Fibroblast of lung (primary cell): ENCODE measurements at regions not wholly inside any gene's neighbourhood (a gene's known extent, or its start where the extent isn't known, plus 50 kb on each side); places are given as distances from the start of the nearest gene placed in this dataset.
A peak's percentile ranks its signal among the peaks of the same experiment; 100 is the strongest.

ENCODE experiments used
- DNase-seq, 2 donors: peaks; one replicate each; pipeline versions ENCODE4 v3.0.0 to v3.0.0-alpha.2; 2010; ENCODE audit warnings: low read depth in 2 of 2
- H2AFZ ChIP-seq: 2 replicates; pipeline ENCODE4 v1.5.1; 2012; ENCODE audit warnings: low read length, control low read depth, inconsistent platforms
- H3K27ac ChIP-seq: 2 replicates; pipeline ENCODE4 v1.5.1; 2011; ENCODE audit warnings: low read length, control low read depth; ENCODE audit not compliant: insufficient read depth
- H3K27me3 ChIP-seq: 2 replicates; pipeline ENCODE4 v1.5.1; 2011; ENCODE audit warnings: mild to moderate bottlenecking, low read length; ENCODE audit not compliant: control insufficient read depth, insufficient read depth
- H3K36me3 ChIP-seq: 2 replicates; pipeline ENCODE4 v1.5.1; 2011; ENCODE audit warnings: low read length; ENCODE audit not compliant: control insufficient read depth, insufficient read depth
- H3K4me1 ChIP-seq: 2 replicates; pipeline ENCODE4 v1.5.1; 2011; ENCODE audit warnings: low read length; ENCODE audit not compliant: control insufficient read depth, insufficient read depth; ENCODE audit errors: extremely low read depth
- H3K4me2 ChIP-seq: 2 replicates; pipeline ENCODE4 v1.5.1; 2011; ENCODE audit warnings: low read length, control low read depth; ENCODE audit not compliant: insufficient read depth; ENCODE audit errors: extremely low read depth
- H3K4me3 ChIP-seq, 4 experiments: fragments of 200-600 bp in 1 of 4; sonication (generic) in 1 of 4; replicated peaks in 1 of 4; 2 replicates each; pipeline ENCODE4 v1.5.1; 2011 to 2016; ENCODE audit warnings: low read length in 4 of 4, low read depth in 3 of 4, mild to moderate bottlenecking in 3 of 4, control low read depth in 2 of 4, inconsistent platforms in 1 of 4, mixed read lengths in 1 of 4; ENCODE audit not compliant: insufficient read depth in 1 of 4; ENCODE audit errors: control extremely low read depth in 1 of 4
- H3K79me2 ChIP-seq: 2 replicates; pipeline ENCODE4 v1.5.1; 2012; ENCODE audit warnings: mild to moderate bottlenecking, low read length, inconsistent platforms; ENCODE audit not compliant: control insufficient read depth, insufficient read depth
- H3K9ac ChIP-seq: 2 replicates; pipeline ENCODE4 v1.5.1; 2011; ENCODE audit warnings: mild to moderate bottlenecking, low read length, control low read depth; ENCODE audit not compliant: insufficient read depth
- H3K9me3 ChIP-seq: 2 replicates; pipeline ENCODE4 v1.5.1; 2012; ENCODE audit warnings: low read depth, low read length; ENCODE audit not compliant: control insufficient read depth, insufficient read depth
- H4K20me1 ChIP-seq: 2 replicates; pipeline ENCODE4 v1.5.1; 2011; ENCODE audit warnings: low read length; ENCODE audit not compliant: control insufficient read depth, insufficient read depth; ENCODE audit errors: extremely low read depth
- CTCF ChIP-seq, 2 donors: IDR thresholded peaks in 1 of 2; conservative IDR thresholded peaks in 1 of 2; 1 replicate in 1 of 2; 2 replicates in 1 of 2; pipeline ENCODE4 v1.5.1; 2011 to 2012; ENCODE audit warnings: low read length in 2 of 2, control low read depth in 1 of 2, inconsistent platforms in 1 of 2, low read depth in 1 of 2, mild to moderate bottlenecking in 1 of 2
- EZH2 ChIP-seq: IDR thresholded peaks from 2 replicates; pipeline ENCODE4 v1.5.1; 2012; ENCODE audit warnings: low read length, control low read depth, mild to moderate bottlenecking; ENCODE audit errors: missing control alignments

GRCh38 chr18:48488388-48488850 lies 50.4 kb upstream of the CTIF start:
- H3K9ac ChIP-seq: no peak overlapping the region
- H2AFZ ChIP-seq: no peak overlapping the region
- no peaks in the 10 kb centered on the region for H3K36me3 ChIP-seq
- no peaks in the 10 kb centered on the region for H3K27me3 ChIP-seq
- H3K79me2 ChIP-seq: no peaks in the 10 kb centered on the region
- H3K27ac ChIP-seq: no peak overlapping the region
- peak overlapping the region; percentile 28 for H3K4me2 ChIP-seq
- H4K20me1 ChIP-seq: no peaks in the 10 kb centered on the region
- peaks cover 17% of the 10 kb centered on the region for H3K4me1 ChIP-seq
- TF ChIP-seq CTCF (conservative IDR thresholded peaks at IDR 0.05 in 1 of 2, IDR thresholded peaks at IDR 0.05 in 1 of 2; ENCODE audit: low read depth in 1 of 2, low read length in 2 of 2) (no peak), EZH2 (no peak)
- peak; percentile 73 to 97 for DNase-seq
- H3K4me3 ChIP-seq: no peak overlapping the region
- no peaks in the 10 kb centered on the region for H3K9me3 ChIP-seq

GRCh38 chr18:48486754-48487153 lies 52.1 kb upstream of the CTIF start:
- Histone ChIP-seq H3K9ac (no peak overlapping the region), H3K27me3 (no peaks in the 10 kb centered on the region), H3K9me3 (no peaks in the 10 kb centered on the region), H3K79me2 (no peaks in the 10 kb centered on the region), H3K36me3 (no peaks in the 10 kb centered on the region), H3K4me3 (no peak overlapping the region), H3K27ac (no peak overlapping the region), H2AFZ (no peak overlapping the region), H4K20me1 (no peaks in the 10 kb centered on the region), H3K4me2 (no peak overlapping the region), H3K4me1 (peaks cover 17% of the 10 kb centered on the region)
- no peak for TF ChIP-seq CTCF (conservative IDR thresholded peaks at IDR 0.05 in 1 of 2, IDR thresholded peaks at IDR 0.05 in 1 of 2; ENCODE audit: low read depth in 1 of 2, low read length in 2 of 2)
- no peak for TF ChIP-seq EZH2
- DNase-seq: peak in 1 of 2 donors; percentile 84

GRCh38 chr18:48485828-48486405 lies 52.9 kb upstream of the CTIF start:
- no peak overlapping the region for H3K9ac ChIP-seq
- H3K36me3 ChIP-seq: no peaks in the 10 kb centered on the region
- no peaks in the 10 kb centered on the region for H3K27me3 ChIP-seq
- H3K79me2 ChIP-seq: no peaks in the 10 kb centered on the region
- H3K9me3 ChIP-seq: no peaks in the 10 kb centered on the region
- H3K4me2 ChIP-seq: no peak overlapping the region
- no peak for TF ChIP-seq CTCF (conservative IDR thresholded peaks at IDR 0.05 in 1 of 2, IDR thresholded peaks at IDR 0.05 in 1 of 2; ENCODE audit: low read depth in 1 of 2, low read length in 2 of 2)
- no peak for TF ChIP-seq EZH2
- H4K20me1 ChIP-seq: no peaks in the 10 kb centered on the region
- no peak overlapping the region for H3K27ac ChIP-seq
- no peak overlapping the region for H3K4me3 ChIP-seq
- DNase-seq: no peak
- H2AFZ ChIP-seq: no peak overlapping the region
- peaks cover 17% of the 10 kb centered on the region for H3K4me1 ChIP-seq
